ENCODE measurements at regions not wholly inside any gene's neighbourhood (a gene's known extent, or its start where the extent isn't known, plus 50 kb on each side); places are given as distances from the start of the nearest gene placed in this dataset.
"Not testable (repeated sequence)": the region's sequence is repeated elsewhere in the genome, so short reads cannot be mapped to it uniquely, and the experiment has no call there.

- no peak for DNase-seq
Measured at GRCh38 chr4:85165808-85166207, 199.3 kb upstream of the WDFY3 start.

- no peak for DNase-seq
Measured at GRCh38 chr4:85166318-85166717, 199.8 kb upstream of the WDFY3 start.

- DNase-seq: no peak
Measured at GRCh38 chr4:85168234-85168834, 201.8 kb upstream of the WDFY3 start.

GRCh38 chr4:85170241-85170640, 203.8 kb upstream of the WDFY3 start:
- no peak for DNase-seq

GRCh38 chr4:85175190-85175589, 208.7 kb upstream of the WDFY3 start:
- no peak for DNase-seq

GRCh38 chr4:85177092-85177491, 210.6 kb upstream of the WDFY3 start:
- DNase-seq: no peak

- DNase-seq: no peak
Measured at GRCh38 chr4:85177679-85178078, 211.2 kb upstream of the WDFY3 start.

DNA sequence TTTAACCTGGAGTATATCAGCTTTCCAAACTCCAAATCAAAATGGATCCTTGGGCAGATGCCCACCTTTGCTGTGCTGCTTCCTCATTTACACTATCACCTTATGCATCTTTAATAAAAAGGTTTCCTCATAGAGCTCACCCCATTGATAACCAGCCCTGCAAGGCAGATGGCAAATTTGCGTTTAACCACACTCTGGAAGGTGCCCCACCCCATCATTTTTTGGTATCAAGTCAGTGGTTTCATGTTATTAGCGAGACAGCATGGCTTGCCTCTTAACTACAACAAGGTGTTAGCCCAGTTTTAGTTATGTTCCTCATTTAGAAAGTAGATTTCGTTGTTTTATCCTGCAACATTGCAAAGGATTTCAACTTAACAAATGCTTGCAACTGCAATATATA, 214.0 kb upstream of the WDFY3 start:
- no peak for DNase-seq

- DNase-seq: no peak
Measured at GRCh38 chr4:85187106-85187505, 220.6 kb upstream of the WDFY3 start.

DNA sequence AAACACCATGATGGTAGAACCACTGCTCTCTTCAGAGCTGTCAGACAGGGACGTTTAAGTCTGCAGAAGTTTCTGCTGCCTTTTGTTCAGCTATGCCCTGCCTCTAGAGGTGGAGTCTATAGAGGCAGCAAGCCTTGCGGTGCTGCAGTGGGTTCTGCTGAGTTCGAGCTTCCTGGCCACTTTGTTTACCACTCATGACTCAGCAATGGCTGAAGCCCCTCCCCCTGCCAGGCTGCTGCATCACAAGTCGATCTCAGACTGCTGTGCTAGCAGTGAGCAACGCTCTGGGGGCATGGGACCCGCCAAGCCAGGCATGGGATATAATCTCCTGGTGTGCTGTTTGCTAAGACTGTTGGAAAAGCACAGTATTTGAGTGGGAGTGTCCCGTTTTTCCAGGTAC, 229.5 kb upstream of the WDFY3 start:
- DNase-seq: not testable (repeated sequence)

DNA sequence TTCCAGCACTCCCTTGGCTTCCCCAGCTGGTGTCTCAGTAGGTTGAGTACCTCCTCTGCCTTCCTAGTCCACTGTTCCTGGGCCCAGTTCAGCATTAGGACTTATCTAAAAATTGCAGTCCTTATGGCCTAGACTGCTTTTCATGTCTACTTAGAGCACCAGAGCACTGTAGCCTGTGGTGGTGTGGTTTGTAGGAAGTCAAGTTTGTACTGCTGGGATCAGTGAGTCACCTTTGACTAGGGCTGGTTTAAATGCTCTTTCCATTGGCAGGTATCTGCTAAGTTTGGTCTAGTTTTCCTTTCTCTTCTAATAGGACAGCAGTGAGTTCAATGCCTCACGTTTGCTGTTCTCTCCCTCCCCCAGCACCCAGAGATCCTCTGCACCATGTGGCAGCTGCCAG, 233.6 kb upstream of the WDFY3 start:
- DNase-seq: no peak

DNA sequence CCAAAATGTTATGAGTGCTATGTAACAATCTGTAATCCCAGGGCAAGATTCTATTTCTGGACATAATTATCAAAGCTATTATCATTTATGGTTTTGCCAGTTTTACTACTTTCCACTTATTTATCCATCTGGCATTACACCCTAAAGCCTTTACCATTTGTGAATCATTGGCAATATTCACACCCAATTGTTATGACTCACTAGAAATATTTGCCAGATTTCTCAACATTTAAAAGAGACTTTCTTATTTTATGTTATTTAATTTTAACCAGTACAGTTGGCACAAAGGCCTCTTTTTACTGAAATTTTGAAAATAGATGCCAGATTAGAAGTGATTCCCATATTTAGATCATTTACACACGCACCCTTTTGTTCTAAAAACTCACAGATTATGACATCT, 242.7 kb upstream of the WDFY3 start:
- DNase-seq: no peak

DNA sequence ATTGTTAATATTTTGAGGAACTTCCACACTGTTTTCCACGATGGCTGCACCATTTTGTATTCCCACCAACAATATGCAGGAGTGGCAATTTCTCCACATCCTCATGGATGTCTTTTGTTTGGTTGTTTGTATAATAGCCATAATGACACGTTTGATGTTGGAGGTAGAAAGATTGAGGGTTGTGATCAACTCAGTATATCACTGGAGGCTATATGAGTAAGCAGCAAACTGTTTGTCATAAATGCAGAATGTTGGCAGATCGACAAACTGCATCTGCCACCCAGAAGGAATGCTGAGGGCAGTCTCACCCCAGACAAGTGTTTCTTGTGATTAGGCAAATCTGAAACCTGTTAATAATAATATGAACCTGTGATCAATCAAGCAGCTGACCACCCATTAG, 243.9 kb upstream of the WDFY3 start:
- DNase-seq: no peak

DNA sequence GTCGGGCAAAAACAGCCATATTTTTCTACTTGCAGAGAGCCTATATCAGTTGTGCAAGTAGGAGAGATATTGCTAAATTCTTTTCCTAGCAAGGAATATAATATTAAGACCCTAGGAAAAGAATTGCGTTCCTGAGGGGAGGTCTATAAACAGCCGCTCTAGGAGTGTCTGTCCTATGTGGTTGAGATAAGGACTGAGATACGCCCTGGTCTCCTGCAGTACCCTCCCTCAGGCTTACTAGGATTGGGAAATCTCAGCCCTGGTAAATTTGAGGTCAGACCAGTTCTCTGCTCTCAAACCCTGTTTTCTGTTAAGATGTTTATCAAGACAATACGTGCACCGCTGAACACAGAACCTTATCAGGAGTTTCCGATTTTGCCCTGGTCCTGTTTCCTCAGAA, 250.1 kb upstream of the WDFY3 start:
- not testable (repeated sequence) for DNase-seq

GRCh38 chr4:85218756-85219155, 252.3 kb upstream of the WDFY3 start:
- DNase-seq: no peak

DNA sequence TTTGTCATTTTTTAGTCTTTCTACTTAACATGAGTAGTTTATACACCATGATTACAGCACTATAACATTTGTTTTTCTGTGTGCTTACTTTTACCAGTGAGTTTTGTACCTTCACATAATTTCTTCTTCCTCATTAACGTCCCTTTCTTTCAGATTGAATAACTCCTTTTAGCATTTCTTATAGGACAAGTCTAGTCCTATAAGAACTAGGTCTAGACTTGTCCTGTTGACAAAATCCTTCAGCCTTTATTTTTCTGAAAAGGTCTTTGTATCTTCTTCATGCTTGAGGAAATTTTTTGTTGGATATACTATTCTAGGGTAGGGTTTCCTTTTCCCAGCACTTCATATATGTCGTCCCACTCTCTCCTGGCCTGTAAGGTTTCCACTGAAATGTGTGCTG, 253.3 kb upstream of the ARHGAP24 start:
- DNase-seq: no peak

GRCh38 chr4:85222561-85222960, 252.4 kb upstream of the ARHGAP24 start:
- DNase-seq: no peak

- DNase-seq: no peak
Measured at GRCh38 chr4:85228264-85228663, 246.7 kb upstream of the ARHGAP24 start.

GRCh38 chr4:85233516-85233915, 241.4 kb upstream of the ARHGAP24 start:
- no peak for DNase-seq

DNA sequence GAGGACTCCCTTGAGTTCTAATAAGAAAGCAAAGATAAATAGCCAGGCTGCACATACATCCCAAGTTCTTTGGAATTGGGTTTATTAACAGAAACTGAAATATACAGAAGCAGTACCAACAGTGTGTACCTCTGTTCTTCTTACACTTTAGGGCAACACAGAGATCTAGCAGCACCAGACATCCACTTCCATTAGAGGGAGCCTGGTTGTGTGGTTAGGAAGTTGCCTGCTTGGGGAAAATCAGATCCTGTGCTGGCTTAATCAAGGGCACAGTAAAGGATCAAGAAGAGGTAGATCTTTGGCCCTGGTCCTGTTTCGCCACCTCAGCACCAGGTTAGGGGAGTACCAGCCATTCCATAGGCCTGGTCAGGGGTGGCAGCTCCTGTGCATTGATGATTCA, 231.1 kb upstream of the ARHGAP24 start:
- no peak for DNase-seq

DNA sequence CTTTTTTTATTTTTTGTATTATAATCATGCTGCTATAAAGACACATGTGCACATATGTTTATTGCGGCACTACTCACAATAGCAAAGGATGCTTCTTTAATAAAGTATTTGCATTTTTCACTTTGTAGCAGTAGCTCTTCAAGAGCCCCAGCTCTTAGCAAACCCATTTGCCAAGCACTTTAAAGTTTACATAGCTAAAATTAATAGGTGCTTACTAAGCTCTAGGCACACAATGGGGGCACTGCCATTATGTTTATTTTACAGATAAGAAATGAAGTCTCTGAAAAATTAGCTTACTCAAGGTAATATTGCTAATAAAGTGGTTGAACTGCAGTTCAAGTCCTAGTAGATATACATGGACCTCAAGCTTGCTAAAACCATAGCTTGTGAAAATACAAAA, 230.3 kb upstream of the ARHGAP24 start:
- DNase-seq: no peak

DNA sequence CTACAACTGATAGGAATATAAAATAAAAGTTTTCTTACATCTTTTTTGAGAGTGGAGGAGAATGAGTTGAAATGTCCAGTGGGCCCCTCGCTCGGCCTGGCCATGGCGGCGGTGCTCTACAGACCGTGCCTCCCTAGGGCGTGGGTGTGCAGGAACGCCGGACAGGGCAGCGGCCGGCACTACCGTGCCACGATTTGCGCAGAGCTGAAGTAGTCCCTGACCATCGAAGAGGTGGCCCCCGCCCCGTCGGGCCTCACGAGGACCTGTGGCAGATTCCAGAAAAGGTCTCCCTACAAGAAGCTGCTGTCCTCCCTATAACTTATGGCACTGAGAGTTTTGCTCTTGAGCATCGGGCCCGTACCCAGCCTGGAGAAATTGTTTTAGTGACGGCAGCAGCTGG, 228.9 kb upstream of the ARHGAP24 start:
- DNase-seq: peak; percentile 5

DNA sequence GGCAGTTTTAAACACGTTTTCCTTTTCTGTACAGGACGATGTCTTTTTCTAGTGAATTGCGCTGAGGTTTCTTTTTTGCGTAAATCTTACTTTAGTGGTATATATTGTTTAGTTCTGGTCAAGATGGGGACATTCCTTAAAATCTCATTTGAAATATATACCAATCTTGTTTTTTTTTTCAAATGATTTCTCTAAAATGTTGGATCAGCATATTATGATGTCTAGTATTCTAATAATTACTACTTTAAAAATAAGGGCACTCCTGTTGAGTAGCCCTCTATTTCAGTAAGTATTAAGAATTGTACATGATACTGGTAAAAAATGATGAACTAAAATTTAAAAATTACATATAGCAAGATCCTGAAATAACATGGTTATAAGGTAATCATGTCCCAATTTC, 224.1 kb upstream of the ARHGAP24 start:
- DNase-seq: no peak

DNA sequence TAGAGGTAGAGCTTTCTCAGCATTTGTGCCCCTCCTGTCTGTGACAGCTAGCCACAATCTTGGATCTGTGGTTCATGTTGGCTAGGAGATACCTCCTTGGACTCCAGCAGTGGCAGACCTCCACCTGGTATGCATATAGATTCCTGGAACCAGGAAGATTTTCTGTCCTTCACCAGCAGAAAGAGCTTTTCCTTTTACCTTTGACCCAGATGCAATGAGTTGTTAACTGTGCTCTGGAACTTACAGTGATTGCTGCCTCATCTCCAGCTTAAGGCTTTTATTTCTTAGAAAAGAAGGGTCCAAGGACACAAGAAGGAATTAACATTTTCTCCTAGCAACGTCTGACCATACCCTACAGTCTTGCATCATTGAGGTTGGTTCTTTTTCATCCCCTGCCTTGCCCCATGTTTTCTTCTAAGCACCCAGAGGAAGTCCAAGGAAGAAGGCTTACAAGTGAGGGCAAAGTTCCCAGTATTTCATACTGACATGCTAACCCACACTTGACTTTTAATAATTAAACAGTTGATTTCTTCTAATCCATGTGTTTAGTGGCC, 217.1 kb upstream of the ARHGAP24 start:
- no peak for DNase-seq

DNA sequence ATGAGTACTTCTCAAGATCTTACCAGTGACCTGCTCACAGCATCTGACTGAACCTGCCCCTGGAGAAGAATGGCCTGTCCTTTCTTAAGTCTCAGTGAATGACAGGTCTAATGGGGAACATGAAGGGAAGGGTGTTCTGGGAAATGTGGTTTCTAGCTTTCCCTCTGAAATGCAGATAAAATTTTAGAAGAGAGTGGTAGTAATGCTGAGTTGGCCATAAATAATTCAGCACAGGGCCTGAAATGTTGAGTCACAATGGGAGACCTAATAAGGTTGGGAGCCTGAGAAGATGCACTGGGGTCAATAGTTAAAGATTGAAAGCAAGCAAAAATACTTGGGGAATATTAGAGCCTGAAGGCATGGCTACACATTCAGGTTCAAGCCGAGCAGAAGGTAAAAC, 214.9 kb upstream of the ARHGAP24 start:
- no peak for DNase-seq
